ENCODE measurements at regions not wholly inside any gene's neighbourhood (a gene's known extent, or its start where the extent isn't known, plus 50 kb on each side); places are given as distances from the start of the nearest gene placed in this dataset.

- TF ChIP-seq POLR2AphosphoS5 (IDR thresholded peaks at IDR 0.05; ENCODE audit: low read depth, low read length) (no peak), REST (IDR thresholded peaks at IDR 0.05; ENCODE audit: insufficient read depth in 1 of 2, low read depth in 2 of 2, low read length in 2 of 2) (no peak), SIN3A (IDR thresholded peaks at IDR 0.05; ENCODE audit: borderline replicate concordance, insufficient read depth, low read length) (no peak)
These were observed 314.8 kb upstream of the OR4E1 start for GRCh38 chr14:21988413-21988812.

Data from PFSK-1 (cell line).